Stimulated activated CD4-positive, alpha-beta T cell treated with anti-CD3 and anti-CD28 coated beads, Interleukin-1b, Interleukin-23, amount 100 ng/mL, for 4 hours (primary cell): ENCODE measurements at regions not wholly inside any gene's neighbourhood (a gene's known extent, or its start where the extent isn't known, plus 50 kb on each side); places are given as distances from the start of the nearest gene placed in this dataset.
"Not testable (repeated sequence)": the region's sequence is repeated elsewhere in the genome, so short reads cannot be mapped to it uniquely, and the experiment has no call there.

Experiments
- DNase-seq, 2 donors: peaks; one replicate each; pipeline ENCODE4 v3.0.0-alpha.2; 2020; ENCODE audit warnings: low read depth in 2 of 2

DNA sequence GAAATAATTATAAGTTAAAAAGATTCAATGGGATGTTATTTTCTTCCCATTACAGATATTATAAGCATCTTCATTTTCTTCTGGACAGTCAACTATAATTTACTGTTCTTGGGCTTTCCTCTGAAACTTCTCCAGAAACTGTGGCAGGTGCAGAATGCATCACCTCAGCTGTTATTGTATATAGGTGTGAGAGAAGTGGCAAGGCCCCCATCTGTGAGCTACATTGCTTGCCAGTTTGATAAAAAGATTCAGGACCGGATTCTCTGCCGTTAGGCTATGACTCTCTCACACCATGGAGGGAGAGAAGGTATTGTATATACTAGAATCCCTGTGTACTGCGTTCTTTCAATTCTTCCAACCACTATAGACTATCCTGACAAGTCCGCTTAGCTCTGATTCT lies 135.8 kb upstream of the CENPW start:
- no peak for DNase-seq

DNA sequence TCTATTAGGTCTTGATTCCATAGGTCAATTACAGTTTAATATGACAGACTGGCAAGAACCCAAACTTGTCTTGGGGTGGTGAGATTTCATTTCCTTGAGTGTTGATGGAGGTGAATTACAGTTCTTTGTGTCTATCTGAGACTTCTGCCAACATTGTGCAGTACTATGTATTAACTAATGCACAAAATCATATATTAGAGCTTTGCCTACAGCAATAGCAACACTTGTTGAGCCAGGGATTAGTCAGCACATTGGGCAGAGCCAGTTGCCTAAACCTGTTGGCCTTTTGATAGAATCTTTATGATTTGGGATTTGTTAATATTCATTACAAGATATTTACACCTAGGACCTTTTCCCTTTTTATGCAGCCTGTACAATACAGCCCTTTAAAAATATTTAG lies 135.3 kb upstream of the CENPW start:
- DNase-seq = no peak

DNA sequence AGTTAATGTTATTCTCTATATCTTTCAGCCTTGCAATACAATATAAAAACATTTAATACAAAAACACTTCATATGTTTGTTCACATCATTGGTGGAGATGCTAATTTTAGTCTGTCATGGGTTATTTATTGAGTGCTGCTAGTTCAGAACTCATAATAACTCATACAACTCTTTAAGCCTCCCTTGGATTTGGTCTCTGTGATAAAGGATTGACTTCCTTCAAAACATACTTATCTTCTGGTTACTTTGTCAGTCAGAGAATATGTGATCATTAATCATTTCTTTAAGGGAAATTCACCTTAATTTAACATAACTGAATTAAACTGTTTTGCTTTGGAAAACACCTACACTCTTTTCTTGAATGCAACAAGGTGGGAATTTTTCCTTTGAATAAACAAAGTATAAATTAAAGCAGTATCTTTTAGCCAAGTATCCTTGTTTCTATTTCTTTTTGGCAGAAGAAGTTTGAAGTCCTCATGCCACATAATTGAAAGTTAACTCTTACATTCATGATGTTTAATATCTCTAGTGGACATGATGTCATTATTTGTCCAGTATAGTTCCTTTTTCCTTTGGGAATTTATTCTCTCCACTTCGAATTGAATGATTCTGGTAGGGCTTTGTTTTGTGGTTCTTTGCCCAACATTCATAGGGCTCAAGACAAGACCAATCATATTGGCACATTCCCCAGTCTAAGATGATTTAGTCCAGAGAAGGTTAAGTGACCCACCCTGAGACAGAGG lies 133.2 kb upstream of the CENPW start:
- DNase-seq = no peak

DNA sequence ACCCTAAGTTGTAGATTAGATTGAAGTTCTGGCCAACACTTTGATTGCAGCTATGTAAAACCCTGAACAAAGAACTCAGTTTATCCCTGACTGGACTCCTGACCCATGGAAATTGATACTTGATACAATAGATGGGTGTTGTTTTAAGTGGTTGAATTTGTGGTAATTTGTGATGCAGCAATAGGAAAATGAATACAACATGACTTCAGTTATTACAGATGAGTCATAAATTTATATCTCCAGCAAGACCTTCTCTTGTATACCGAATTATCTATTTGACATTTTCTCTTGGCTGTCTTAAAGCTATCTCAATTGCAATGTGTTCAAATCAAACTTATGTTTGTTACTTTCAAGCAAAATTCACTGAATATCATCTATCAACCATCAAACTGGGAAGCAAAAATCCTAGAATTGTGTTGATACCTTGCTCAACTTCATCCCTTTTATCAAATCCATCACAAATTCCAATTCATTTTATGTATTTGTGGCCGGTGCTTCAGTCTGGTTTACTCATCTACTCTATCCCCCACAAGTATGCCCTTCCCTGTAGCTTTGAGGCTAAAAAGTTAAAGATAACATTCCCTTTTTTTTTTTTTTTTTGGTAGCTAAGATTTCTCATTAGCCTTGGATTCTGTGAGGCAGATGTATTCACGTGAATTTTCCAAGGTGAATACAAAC lies 129.4 kb upstream of the CENPW start:
- no peak for DNase-seq

DNA sequence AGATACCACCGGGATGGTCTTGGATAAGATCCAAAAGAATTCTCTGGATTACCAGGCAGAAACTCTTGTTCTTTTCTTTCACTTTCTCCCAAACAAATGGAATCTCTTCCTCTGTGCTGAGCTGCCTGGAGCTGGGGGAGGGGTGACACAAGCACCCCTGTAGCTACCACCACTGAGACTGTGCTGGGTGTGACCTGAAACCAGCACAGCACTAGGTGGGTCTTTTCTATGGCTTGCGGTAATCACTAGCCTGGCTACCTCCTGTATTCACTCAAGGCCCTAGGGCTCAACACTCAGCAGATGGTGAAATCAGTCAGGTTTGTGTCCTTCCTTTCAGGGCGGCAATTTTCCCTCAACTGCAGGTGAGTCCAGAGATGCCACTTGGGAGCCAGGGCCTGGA lies 122.4 kb upstream of the CENPW start:
- no peak for DNase-seq

DNA sequence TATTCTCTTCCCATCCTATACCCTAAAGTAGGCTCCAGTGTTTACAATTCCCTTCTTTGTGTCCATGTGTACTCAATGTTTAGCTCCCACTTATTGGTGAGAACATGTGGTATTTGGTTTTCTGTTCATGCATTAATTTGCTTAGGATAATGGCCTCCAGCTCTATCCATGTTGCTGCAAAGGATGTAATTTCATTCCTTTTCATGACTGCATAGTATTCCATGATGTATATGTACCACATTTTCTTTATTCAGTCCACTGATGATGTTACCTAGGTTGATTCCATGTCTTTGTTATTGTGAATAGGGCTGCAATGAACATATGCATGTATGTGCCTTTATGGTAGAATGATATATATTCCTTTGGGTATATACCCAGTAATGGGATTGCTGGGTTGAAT lies 119.0 kb upstream of the CENPW start:
- DNase-seq = not testable (repeated sequence)

DNA sequence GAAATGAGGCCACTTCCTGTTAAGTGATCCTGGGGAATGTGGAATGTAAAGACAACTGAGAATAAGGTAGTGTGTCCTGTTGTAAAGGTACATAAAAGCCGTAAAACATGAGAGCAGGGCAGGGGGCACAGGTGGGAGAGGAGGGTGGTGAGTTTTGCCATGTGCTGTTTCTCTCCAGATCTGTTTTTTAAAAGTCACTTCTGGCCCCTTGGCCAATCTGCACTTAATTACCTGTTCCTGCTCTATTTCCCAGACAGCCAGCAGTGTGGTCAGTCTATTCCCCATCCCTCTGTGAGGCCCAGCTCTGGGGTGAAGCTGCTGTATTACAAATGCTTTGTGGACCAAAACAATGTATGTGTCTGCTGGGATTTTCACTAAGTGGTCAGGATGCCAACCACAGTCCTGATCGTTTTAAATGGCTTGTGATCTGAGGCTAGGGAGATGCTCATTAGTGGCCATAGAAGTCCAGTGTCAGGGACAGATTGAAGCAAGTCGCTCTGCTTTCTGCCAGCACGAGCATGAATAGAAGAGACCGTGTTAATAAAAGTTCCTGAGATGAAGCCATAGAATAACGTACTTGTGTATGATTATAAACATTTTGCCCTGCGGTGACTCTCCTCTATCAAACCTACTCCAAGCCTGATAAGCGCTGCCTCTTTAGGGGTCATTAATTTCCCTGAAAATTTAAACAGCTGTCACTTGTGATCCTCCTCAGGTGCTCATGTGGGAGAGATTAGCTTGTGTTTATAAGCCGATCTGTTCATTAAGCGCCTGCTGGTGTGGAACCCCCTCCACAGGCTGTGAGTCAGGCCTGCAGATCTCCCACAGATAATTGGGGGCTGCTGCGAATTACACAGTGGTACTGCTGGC lies 111.8 kb upstream of the CENPW start:
- no peak for DNase-seq

DNA sequence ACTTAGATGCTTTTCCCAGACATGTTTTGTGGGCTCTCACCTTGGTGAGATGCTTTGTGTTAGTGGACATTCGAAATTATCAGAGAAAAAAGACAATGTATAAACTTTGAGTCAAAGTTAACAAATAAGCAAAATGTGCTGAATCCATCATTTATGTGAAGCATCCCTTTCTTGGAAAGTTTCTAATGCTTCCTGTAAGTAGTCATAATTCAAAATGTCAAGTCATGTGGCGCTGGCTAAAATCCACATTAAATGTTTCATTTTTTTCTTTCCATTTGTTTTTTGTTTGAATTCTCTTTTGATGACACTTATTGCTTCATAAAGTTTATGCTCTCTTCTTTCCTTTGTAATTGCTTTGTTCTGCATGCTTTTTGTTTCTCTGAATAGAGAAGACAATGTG lies 107.2 kb upstream of the CENPW start:
- DNase-seq = no peak

DNA sequence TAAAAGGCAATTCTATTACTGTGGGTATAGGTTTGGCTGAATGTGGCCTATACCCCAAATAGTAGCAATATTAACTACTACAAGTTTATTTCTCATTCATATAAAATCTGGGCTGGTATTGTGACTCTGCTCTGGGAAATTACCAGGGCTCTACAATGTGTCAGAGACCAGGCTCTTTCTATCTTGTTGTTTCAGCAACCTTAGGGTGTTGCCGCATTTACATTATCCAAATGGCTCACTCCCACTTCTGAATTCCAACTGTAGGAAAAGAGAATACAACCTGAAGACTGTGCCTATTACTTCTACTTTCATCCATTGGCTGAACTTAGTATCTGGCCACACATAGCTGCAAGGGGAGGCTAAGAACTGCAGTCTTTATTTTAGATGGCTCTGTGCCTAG lies 106.7 kb upstream of the CENPW start:
- no peak for DNase-seq

DNA sequence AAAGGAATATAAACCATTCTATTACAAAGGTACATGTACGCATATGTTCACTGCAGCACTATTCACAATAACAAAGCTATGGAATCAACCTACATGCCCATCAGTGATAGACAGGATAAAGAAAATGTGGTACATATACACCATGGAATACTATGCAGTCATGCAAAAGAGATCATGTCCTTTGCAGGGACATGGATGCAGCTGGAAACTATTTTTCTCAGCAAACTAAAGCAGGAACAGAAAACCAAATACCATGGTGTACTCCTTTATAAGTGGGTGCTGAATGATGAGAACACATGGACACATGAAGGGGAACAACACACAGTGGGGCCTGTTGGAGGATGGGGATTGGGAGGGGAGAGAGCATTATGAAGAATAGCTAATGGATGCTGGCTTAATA lies 104.6 kb upstream of the CENPW start:
- no peak for DNase-seq

DNA sequence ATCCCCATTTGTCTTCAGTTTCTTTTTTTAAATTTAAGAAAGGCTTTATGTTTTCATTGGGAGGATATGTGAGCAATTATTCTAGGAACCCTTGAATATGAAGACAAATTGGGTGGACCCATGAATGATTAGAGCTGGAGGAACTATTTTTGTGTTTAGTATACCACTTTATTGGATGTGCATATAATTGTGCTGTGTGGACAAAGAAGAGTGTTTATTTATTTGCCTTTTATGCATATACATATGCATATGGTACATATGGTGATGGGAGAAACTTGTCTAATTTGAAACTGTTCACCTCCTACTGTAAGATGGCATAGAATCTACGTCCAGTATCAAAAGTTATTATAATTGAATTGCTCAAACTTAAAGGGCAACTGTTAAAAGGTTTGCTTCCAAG lies 94.8 kb upstream of the CENPW start:
- DNase-seq = no peak

DNA sequence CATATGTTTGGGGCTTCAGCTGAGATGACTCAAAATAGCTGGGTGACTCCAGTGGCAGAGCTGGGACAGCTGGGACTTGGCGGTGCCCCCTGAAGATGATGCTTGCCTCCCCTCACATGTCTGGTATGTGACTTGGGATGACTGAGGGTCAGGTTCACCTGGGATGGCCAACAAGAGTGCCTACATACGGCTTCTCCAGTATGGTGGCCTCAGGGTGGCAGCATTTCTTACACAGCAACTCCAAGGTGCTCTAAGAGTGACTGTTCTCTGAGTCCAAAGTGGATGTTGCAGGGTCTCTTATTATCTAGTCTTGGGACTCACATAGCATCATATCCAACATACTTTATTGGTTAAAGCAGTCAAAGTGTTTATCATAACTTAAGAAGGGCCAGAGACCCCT lies 87.8 kb upstream of the CENPW start:
- no peak for DNase-seq

DNA sequence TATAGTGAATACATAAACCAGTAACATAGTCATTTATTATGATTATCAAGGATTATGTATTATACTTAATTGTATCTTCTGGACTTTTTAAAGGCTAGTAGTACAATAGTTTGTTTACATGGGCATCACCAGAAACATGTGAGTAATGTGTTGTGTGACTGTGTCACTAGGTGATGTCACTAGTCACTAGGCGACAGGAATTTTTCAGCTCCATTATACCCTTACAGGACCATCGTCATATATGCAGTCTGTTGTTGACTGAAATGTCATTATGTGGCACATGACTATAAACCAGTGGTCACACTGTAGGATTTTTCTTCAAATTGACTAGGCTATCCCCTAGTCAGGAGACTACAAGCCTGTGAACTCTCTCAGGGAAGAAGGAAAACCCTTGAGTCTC lies 86.5 kb upstream of the CENPW start:
- DNase-seq = no peak

DNA sequence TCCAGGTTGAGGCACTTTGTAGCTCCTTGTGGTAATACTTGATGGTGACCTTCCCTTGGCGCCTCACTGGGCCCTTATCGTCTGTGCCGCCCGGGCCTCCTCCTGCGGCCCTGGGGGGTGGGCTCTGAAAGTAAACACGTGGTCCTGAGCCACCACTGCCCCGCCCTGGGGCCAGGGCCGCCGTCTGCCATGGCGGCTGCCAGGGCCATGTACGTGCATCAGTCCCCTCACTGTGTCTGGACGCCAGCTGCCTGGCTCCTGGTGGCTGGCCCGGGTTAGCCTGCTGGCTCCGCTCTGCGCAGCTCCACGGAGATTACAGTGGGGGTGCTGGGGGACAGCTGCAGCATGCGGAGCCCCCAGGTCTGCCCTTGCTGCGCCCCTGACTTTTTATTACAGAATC lies 81.8 kb upstream of the CENPW start:
- no peak for DNase-seq

DNA sequence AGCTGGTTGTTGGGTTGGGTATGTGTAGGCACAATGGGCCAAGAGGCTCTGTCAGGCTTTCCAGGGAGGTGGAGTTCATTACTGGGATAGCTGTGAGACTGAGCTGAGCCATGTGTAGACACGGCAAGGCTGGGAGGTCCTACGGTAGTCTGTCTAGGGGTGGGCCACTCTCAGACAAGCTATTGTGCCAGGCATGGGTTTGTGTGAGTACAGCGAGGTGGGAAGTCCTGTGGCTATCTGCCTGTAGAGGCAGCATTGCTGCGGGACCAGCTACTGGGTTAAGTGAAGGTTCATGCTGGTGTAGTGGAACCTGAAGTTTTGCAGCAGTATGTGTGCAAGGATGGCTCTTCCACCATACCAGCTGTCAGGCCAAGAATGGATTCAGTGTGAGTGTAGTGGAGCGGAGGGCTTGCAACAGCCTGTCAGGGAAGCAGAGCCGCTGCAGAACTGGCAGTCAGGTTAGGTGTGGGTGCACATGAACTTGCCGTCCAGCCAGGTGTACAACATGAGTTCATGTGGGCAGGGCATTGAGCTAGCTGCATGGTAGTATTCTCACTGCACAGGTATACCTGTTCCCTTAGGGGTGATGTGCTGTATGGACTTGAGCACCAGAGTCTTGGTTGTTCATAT lies 78.0 kb upstream of the CENPW start:
- DNase-seq = no peak

DNA sequence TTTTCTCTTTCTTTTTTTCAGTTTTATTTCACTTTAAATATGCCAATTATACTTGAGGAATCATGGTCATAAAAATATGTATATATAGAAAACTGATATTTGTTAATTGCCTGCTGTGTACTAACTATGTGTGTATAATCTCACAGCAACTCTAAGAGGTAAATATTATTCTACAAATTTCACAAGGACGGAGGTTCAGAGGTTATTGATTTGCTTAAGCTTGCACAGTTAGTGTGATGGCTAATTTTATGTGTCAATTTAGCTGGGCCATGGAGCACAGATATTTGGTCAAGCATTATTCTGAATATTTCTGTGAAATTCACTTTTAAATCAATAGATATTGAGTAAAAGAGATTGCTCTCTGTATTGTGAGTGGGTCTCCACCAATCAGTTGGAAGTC lies 75.7 kb upstream of the CENPW start:
- no peak for DNase-seq

DNA sequence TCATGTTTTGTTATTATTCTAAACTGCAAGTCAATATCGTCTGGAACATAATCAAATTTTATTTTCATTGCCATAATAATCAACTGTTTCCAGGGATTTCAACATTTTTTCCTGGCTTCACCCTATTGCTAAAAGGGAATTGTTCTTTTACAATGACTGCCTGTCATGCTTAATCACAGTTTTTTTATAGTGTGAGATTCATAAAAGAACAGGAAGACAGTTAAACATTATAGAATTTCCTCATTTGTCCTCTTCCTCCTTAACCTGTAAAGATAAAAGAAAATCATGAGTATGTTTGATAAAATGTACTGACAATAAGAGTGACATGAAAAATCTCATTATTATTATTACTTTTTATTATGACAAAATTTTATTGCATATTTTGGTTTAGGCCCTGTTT lies 73.3 kb upstream of the CENPW start:
- DNase-seq = no peak

DNA sequence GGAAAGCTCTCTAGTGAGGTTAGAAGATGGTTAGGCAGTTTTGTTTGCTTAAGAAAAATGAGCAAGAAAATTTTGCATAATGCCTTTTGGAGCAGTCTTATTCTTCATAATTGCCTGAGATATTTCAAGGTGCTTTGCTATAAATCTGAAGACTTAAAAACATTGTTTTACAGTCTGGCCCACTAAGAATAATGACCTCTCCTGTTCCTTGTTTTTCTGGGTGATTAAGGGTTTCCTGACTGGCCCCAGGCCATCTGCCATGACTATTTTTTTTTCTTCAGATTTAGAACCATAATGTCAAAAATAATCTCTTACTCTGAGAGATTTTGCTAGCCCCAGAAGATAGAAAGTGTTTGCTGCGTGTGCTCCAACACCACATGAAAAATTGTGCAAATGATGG lies 72.3 kb upstream of the CENPW start:
- no peak for DNase-seq

DNA sequence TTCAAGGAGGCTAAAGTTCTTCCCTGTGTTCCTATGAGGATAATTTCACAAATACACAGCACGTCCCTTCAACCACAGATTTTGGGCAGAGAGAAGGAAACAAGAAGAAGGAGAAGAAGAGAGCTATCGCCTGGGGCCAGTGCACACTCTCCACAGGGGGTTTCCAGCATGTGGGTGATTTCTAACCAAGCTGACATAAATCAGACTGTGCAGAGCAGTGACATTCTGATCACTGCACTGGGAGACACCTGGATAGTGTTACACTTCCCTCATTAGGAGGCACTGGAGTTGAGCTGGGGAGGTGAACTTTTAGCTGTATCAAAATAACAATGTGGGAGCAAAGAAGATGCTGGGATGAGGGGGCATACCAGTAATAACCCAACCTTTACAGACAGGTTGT lies 71.8 kb upstream of the CENPW start:
- DNase-seq = no peak

DNA sequence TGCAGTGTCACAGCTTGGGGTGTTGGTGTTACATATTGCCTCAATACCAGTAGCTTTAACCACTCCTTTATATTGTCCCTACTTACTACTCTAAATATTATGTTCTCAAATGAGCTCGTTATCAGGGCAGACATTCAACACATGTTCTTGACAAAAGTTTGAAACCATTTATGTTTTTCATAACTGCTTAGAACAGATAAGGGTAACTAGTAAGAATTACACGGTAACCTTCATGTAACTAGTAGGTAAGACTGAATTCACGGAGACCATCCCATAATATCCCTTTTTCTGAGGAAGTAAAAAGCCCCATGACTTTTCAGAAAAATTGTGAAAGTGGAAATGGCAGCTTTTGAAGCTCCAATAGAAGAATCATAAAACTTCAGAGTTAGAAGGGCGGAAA lies 59.6 kb upstream of the CENPW start:
- no peak for DNase-seq

DNA sequence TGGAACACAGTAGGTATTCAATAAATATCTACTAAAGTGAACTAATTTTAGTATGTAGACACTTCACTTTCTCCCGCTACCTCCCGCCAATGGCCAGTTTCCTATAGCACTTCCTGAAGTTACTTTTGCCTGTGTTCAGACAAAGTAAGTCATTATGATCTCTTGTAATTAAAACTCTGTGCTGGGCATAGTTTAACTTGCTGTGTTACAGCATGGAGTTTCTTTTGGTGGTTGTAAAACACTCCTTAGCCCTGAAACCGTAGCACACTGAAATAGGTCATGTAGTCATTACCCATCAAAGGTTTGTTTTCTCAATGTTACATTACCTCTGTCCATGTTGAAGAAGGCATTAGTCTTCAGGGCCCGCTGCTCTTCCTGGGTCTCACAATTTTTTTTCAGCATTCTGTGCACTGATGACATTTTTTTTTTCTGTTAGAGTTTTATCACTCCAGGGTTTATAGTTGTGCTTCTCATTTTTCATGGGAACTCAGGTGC lies 54.0 kb upstream of the CENPW start:
- DNase-seq = no peak
